HG02938 (cell line): ENCODE measurements at regions not wholly inside any gene's neighbourhood (a gene's known extent, or its start where the extent isn't known, plus 50 kb on each side); places are given as distances from the start of the nearest gene placed in this dataset.
"Not testable (repeated sequence)": the region's sequence is repeated elsewhere in the genome, so short reads cannot be mapped to it uniquely, and the experiment has no call there.

Experiments used
- ATAC-seq: cut with Tn5 transposase; IDR thresholded peaks from one replicate; pipeline ENCODE4 v1.9.1; 2021; ENCODE audit warnings: mild to moderate bottlenecking, moderate library complexity; ENCODE audit not compliant: unreplicated experiment

DNA sequence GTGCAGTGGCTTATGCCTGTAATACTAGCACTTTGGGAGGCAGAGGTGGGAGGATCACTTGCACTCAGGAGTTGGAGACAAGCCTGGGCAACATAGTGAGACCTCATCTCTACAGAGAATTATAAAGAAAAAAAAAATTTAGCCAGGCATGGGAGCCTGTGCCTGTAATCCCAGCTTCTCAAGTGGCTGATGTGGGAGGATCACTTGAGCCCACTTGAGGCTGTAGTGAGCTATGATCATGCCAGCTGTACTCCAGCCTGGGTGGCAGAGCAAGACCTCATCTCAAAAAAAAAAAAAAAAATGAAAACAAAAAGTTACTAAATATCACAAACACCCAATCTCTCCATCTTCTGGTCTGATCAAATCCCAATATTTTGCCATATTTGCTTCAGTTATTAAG lies 142.6 kb downstream of the DAZ2 start:
- not testable (repeated sequence) for ATAC-seq

DNA sequence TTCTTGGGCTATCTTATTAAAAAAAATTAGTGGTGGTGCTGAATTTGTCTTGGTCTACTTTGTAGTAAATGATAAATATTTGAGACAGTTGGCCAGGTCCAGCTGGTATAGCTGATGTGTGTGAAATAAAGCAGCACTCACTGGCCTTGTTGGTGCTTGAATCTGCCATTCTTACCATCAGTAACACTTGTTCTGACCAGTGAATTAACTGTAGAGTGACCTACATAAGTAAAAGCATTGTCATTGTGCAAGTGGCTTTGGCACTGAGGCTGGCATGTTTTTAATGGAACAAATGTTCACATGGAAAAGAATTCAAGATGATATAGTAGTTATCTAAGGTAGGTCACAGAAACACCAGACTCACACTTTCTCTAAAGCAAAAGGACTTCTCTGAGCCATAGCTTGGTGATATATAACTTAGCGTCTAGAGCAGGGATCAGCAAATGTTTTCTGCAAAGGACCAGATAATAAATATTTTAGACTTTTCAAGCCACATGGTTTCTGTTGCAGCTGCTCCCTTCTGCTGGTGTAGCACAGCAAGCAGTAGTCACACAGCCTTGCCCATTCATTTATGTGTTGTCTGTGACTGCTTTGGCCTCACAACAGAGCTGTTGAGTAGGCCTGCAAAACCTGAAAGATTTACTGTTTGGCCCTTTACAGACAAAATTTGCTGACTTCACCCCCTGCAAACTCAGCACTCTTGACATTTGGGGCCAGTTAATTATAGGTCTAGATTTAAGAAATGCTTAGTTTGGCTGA lies 144.1 kb downstream of the DAZ2 start:
- ATAC-seq, result not testable (repeated sequence)

DNA sequence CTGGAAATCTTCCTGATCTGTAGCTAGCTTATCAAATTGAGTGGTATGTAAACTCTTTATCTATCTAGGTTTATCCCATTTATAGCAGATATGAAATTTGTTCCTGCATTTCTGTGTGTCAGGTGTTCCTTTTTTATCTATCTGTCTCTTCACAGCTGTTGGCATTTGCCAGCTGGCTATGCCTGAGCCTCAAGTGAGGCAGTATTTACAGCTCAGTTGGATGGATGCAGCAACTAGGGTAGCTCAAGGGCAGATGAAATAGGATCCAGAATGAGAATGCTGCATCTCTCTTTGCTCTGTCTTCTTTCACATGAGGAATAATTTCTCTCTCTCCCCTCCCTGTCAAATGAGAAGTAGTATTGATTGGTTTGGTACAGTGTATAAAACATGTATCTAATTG lies 144.8 kb downstream of the DAZ2 start:
- not testable (repeated sequence) for ATAC-seq

GRCh38 chrY:23397132-23397531 lies 177.8 kb downstream of the DAZ2 start:
- not testable (repeated sequence) for ATAC-seq

- not testable (repeated sequence) for ATAC-seq
Measured at GRCh38 chrY:23401280-23401679, 181.9 kb downstream of the DAZ2 start.

DNA sequence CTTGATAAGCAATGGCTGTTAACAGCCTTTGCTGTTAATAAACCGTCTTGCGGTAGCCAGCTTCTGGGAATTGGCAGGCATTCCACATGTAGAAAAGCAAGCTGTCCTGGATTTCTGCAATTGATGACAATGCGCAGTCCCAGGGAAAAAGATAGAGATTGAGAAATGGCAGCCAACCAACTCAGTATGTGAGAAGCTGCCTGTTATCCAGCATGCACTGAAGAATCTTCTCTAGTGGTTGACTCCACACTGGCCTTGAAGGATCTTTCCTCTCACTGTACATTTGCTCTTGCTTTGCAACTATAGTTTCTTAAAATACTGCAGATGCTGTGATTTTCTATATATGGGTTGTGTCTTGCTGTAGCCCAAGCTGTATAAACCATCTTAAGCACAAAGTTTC lies 182.5 kb downstream of the DAZ2 start:
- ATAC-seq, result not testable (repeated sequence)

DNA sequence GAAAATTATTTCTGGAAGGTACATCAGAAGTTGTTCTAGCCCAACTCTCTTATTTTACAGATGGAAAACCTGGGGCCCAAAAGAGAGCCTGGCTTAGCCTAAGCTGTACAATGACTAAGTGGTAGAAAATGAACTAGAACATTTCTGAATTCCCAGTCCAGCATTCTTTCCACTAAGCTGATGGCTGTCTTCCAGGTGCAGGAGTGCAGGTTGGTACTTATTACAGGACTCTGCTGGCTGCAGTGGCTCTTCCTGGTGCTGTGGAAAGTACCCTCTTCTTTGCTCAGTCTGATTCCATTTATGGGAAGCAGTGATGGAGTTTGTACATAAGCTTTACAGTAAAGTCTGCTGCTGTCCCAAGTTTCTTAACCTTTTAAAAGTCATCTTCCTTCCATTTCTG lies 196.6 kb downstream of the DAZ2 start:
- not testable (repeated sequence) for ATAC-seq

DNA sequence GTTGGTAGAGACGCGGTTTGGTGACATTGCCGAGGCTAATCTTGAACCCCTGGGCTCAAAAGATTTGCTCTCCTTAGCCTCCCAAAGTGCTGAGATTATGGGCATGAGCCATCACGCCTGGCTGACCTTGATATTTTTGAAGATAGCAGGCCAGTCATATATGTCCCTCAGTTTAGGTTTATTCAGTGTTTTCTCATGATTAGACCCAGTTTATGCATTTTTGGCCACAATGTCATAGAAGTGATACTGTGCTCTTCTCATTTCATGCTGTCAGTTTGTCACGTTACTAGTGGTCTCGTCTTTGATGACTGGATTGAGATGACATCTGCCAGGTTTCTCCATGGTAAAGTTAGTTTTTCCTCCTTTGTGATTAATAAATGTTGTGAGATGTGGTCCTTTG lies 209.9 kb downstream of the DAZ2 start:
- not testable (repeated sequence) for ATAC-seq

DNA sequence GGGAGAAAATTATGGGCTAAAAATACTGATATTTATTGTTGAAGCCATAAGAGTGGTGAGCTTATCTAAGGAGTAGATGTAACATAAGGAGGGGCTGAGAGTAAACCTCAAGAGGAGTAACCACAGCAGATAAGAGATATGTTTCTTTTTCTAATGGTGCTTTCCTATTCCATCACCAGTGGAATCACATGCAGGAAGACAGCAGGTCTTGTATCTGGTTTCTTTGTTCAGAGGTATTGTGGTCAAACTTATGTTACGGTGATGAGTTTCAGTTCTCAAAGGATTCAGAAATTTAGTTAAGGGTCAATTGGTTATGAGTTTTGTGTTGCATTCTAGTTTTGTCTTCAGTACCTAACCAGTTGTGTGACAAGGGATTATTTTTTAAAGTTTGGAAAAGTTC lies 225.4 kb downstream of the DAZ2 start:
- ATAC-seq, result peak; percentile 86

DNA sequence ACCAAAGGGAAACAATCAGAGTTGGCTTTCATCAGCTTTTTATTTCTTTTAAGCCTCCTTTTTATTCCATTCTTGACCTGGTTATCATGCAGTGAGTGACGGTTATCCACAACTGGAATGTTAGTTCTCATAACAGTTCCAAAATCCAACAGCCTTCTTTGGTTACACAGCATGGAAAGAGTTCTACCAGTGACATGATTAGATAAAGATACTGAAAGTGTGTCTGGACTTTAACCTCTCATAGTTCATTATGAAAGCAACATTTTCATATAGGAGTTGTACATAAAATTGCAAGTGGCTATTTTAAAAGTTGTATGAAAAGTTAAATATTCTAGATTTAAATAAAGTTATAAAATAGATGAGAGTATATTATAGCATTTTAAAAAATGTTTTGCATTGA lies 225.9 kb downstream of the DAZ2 start:
- not testable (repeated sequence) for ATAC-seq

GRCh38 chrY:23455647-23456046 lies 236.3 kb downstream of the DAZ2 start:
- not testable (repeated sequence) for ATAC-seq

DNA sequence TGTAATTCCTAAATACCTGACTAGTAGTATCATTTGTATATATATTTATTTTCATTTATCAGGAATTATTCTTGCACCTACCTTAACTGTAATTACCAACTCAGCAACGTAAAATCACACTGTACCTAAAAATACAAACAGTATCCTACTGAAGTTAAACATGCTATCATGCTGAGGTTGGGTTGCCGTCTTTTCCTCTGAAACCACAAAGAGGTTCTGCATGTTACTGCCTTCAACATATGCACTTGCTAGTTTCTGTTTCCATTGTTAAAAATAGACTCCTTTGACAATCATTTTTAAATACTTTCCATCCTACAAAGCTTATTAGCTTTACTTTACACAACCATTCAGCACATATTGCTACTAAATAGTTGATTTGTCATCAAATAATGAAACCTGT lies 283.6 kb downstream of the DAZ2 start:
- not testable (repeated sequence) for ATAC-seq
